GM18508 (cell line): ENCODE measurements at regions not wholly inside any gene's neighbourhood (a gene's known extent, or its start where the extent isn't known, plus 50 kb on each side); places are given as distances from the start of the nearest gene placed in this dataset.

ENCODE experiments used
- ATAC-seq: cut with Tn5 transposase; IDR thresholded peaks from one replicate; pipeline ENCODE4 v1.9.1; 2021; ENCODE audit warnings: moderate number of reproducible peaks; ENCODE audit not compliant: insufficient read depth, unreplicated experiment

- no peak for ATAC-seq
These were observed 222.5 kb upstream of the GRIP1 start for GRCh38 chr12:66901138-66901932.

- ATAC-seq = no peak
These were observed 223.1 kb upstream of the GRIP1 start for GRCh38 chr12:66902020-66902419.

GRCh38 chr12:66903782-66904396 lies 225.0 kb upstream of the GRIP1 start:
- no peak for ATAC-seq

- ATAC-seq = no peak
These were observed 226.3 kb upstream of the GRIP1 start for GRCh38 chr12:66905201-66905600.

DNA sequence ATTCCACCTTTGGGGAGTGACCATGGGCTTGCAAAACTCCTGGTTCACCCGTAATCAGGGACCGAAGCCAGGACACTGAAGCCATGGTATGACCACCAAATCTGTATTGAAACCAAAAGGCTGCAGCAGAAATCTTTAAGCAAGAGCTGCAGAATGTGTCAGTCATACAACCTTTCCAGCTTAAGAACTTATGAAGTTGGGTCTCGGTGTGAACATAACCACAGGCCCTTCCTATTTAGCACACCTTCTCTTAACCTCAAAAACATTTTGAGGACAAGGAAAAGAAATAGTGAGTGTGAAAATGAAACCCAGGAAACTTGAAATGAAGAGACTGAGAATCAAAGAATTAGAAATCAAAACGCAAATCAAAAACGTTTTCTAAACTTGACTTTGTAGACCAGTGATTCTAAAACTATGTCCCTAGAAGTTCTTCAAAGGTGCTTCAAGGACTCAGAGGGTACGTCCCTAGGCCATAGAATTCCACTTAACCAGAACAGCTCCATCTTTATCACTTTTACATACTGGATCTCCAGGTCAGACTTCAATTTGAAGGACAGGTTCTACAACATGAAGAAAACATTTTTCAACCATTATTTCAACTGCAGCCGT lies 231.6 kb upstream of the GRIP1 start:
- ATAC-seq = no peak

GRCh38 chr12:66915306-66915904 lies 236.5 kb upstream of the GRIP1 start:
- no peak for ATAC-seq

DNA sequence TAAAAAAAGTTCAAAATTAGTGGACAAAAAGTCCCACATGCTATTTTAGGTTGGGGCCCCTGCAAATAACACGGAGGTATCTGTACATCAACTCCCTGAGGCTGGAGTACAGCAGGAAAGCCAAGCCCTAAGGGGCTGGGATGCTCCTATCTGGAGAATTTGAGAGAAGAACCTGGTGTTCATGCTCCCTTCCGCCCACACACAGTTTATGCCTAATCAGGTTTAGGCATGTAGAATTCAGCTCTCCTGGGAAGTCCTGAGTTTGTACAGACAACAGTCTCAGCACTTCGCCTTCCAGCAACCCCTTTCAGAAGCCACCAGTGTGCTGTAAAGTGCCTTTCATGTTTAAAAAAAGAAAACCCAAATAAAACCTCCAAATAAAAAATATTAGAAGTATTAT lies 237.3 kb upstream of the GRIP1 start:
- ATAC-seq = no peak

- no peak for ATAC-seq
These were observed 240.6 kb upstream of the GRIP1 start for GRCh38 chr12:66919466-66919865.

- no peak for ATAC-seq
These were observed 241.3 kb upstream of the GRIP1 start for GRCh38 chr12:66920205-66920604.

DNA sequence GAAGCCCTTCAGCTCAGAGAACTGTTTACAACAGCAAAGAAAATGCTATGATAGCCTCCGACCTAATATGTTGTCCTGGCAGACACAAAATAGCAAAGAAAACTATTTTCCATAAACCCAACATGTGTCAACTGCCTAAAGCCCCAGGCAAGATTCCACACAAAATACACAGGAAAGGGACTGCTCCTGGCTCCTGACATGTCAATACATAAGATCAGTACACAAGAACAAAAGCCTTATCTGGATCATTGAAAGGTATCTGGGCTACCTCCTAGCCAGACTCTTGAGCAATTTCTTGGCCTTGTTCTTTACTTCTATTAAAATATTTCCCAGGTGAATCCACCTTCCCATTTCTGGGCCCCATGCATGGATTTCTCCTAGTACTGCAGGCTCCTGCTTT lies 242.3 kb upstream of the GRIP1 start:
- ATAC-seq = no peak

- no peak for ATAC-seq
These were observed 246.2 kb upstream of the GRIP1 start for GRCh38 chr12:66925083-66925482.

DNA sequence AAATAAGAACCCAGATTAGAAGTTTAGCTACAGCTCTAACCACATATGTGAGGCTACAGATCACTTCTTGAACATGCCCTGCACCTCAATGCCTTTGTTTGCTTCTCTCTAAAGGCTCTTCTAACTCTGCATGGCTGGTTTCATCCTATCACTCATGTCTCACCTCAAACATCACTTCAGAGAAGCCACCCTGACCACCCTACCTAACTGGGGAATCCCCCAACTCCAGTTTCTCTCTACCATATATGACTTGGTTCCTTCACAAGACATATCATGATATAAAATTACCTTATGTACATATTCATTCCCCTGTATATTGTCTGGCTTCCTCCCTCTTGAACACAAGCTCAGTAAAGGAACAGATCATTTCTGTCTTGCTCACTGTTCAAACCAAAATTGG lies 250.2 kb upstream of the GRIP1 start:
- ATAC-seq = no peak

DNA sequence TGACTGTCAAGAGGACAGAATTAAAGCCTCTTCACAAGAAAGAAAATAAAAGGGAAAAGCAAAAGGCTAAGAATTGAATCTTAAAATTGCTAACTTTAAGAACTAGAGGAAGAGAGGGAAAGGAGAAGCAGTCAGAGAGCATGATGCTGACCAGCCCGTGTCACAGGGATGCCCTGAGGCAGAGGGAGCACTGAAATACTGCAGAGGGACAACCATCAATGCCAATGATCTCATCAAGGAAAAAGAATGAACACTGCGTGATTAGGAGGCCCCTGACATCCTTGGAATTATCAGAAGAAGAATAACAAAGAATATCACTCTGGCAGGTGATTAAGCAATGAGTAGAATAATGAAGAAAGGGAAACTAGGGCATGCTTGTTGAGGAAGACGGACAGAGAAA lies 252.2 kb upstream of the GRIP1 start:
- ATAC-seq = no peak

- no peak for ATAC-seq
These were observed 253.2 kb upstream of the GRIP1 start for GRCh38 chr12:66932126-66932525.

DNA sequence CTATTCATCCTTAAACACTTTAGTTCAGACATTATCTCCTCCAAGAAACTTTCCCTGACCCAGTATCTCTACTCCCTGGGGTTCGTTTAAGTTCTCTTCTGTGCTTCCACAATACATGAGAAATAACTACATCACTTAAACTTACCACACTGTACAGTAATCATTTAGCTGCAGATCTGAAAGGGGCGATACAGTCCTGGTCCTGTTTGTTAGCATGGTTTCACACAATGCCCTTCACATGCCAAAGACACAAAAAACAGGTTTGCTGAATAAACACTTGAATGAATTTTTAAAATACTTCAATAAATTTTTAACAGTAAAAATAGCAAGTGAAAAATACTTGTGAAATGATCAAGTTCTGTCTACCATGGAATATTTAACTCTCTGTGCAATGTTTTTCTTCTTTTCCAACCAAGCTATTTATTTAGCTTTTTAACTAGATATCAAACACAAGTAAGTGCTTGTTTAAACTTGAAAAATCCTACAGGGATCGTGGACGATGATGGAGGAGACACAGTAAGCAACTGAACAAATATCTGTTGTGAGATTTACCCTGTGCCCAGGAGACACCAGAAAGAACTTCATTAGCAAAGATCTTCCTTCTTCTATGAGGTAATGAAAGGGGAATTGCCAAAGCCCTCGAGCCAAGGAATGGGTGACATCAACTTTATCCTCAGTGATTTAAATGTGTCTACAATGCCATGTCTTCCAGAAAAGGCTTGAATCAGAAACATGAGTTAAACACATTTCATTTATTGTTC lies 255.6 kb upstream of the GRIP1 start:
- no peak for ATAC-seq

GRCh38 chr12:66941150-66941549 lies 262.3 kb upstream of the GRIP1 start:
- ATAC-seq = no peak

- ATAC-seq = no peak
These were observed 264.0 kb upstream of the GRIP1 start for GRCh38 chr12:66942741-66943465.

- ATAC-seq = no peak
These were observed 265.5 kb upstream of the GRIP1 start for GRCh38 chr12:66944365-66944764.

DNA sequence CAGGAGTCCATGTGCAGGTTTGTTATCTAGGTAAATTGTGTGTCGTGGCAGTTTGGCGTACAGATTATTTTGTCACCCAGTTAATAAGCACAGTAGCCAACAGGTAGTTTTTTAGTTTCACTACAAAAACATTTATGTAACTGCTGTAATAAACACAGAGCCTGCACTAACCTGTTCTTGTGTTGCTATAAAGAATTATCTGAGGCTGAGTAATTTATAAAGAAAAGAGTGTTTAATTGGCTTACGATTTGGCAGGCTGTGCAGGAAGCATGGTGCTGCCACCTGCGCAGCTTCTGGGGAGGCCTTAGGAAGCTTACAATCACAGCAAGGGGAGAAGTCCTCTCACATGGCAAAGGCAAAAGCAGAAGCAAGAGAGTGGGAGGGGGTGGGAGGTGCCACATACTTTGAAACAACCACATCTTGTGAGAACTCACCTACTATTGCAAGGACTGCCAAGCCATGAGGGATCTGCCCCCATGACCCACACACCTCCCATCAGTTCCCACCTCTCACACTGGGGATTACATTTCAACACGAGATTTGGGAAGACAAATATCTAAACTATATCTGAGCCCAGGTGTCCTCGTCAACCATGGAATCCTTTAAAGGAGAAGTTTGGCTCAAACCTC lies 266.4 kb upstream of the GRIP1 start:
- no peak for ATAC-seq
